WTC11 (cell line): ENCODE measurements at regions not wholly inside any gene's neighbourhood (a gene's known extent, or its start where the extent isn't known, plus 50 kb on each side); places are given as distances from the start of the nearest gene placed in this dataset.

Source experiments
- ATF2 ChIP-seq: sonication (generic); formaldehyde crosslinking; IDR thresholded peaks from 2 replicates; pipeline ENCODE4 v1.8.1; 2022; ENCODE audit warnings: low read depth, missing genetic modification reagents, borderline replicate concordance
- ATF3 ChIP-seq: sonication (generic); formaldehyde crosslinking; conservative IDR thresholded peaks from 2 replicates; pipeline ENCODE4 v1.8.1; 2022; ENCODE audit warnings: mild to moderate bottlenecking, missing genetic modification reagents
- ELF4 ChIP-seq: sonication (generic); formaldehyde crosslinking; IDR thresholded peaks from 2 replicates; pipeline ENCODE4 v1.8.1; 2022; ENCODE audit warnings: low read depth, mild to moderate bottlenecking, moderate library complexity, missing genetic modification reagents
- EMX1 ChIP-seq: fragments of 250-450 bp; sonication (Bioruptor Pico); IDR thresholded peaks from 2 replicates; pipeline ENCODE4 v1.8.0; 2021; ENCODE audit warnings: mild to moderate bottlenecking
- JAZF1 ChIP-seq: fragments of 250-450 bp; sonication (Bioruptor Pico); IDR thresholded peaks from 2 replicates; pipeline ENCODE4 v1.9.0; 2021; ENCODE audit warnings: moderate library complexity, mild to moderate bottlenecking, inconsistent platforms
- MLX ChIP-seq: sonication (generic); formaldehyde crosslinking; IDR thresholded peaks from 2 replicates; pipeline ENCODE4 v1.8.1; 2023; ENCODE audit warnings: mild to moderate bottlenecking, missing genetic modification reagents, moderate library complexity
- NR1H2 ChIP-seq: sonication (generic); formaldehyde crosslinking; IDR thresholded peaks from 2 replicates; pipeline ENCODE4 v1.9.0; 2021; ENCODE audit warnings: mild to moderate bottlenecking, moderate library complexity, missing genetic modification reagents
- SMAD3 ChIP-seq: sonication (generic); formaldehyde crosslinking; IDR thresholded peaks from 2 replicates; pipeline ENCODE4 v1.8.0; 2022; ENCODE audit warnings: missing genetic modification reagents, mild to moderate bottlenecking, borderline replicate concordance
- SP1 ChIP-seq: sonication (generic); formaldehyde crosslinking; conservative IDR thresholded peaks from 2 replicates; pipeline ENCODE4 v1.8.1; 2022; ENCODE audit warnings: missing genetic modification reagents
- USF2 ChIP-seq: sonication (generic); formaldehyde crosslinking; IDR thresholded peaks from 2 replicates; pipeline ENCODE4 v1.8.1; 2023; ENCODE audit warnings: mild to moderate bottlenecking, missing genetic modification reagents, moderate library complexity
- TF ChIP-seq, protein P1 (sequence below): fragments of 200-600 bp; IDR thresholded peaks from 2 replicates; pipeline ENCODE4 v1.8.0; 2022; ENCODE audit warnings: antibody characterized with exemption
- TF ChIP-seq, protein P2 (sequence below): sonication (generic); formaldehyde crosslinking; IDR thresholded peaks from 2 replicates; pipeline ENCODE4 v1.8.1; 2023; ENCODE audit warnings: mild to moderate bottlenecking, missing genetic modification reagents, borderline replicate concordance

- TF ChIP-seq, protein P1, sequence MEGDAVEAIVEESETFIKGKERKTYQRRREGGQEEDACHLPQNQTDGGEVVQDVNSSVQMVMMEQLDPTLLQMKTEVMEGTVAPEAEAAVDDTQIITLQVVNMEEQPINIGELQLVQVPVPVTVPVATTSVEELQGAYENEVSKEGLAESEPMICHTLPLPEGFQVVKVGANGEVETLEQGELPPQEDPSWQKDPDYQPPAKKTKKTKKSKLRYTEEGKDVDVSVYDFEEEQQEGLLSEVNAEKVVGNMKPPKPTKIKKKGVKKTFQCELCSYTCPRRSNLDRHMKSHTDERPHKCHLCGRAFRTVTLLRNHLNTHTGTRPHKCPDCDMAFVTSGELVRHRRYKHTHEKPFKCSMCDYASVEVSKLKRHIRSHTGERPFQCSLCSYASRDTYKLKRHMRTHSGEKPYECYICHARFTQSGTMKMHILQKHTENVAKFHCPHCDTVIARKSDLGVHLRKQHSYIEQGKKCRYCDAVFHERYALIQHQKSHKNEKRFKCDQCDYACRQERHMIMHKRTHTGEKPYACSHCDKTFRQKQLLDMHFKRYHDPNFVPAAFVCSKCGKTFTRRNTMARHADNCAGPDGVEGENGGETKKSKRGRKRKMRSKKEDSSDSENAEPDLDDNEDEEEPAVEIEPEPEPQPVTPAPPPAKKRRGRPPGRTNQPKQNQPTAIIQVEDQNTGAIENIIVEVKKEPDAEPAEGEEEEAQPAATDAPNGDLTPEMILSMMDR = no peak
- TF ChIP-seq JAZF1 (CRISPR knock-in tag) (no peak), MLX (no peak), ATF3 (CRISPR knock-in tag) (no peak), ATF2 (CRISPR knock-in tag) (no peak), SP1 (CRISPR knock-in tag) (no peak), ELF4 (CRISPR knock-in tag) (no peak), USF2 (CRISPR knock-in tag) (no peak), NR1H2 (CRISPR knock-in tag) (no peak), EMX1 (CRISPR knock-in tag) (no peak), SMAD3 (CRISPR knock-in tag) (no peak)
- TF ChIP-seq, protein P2, sequence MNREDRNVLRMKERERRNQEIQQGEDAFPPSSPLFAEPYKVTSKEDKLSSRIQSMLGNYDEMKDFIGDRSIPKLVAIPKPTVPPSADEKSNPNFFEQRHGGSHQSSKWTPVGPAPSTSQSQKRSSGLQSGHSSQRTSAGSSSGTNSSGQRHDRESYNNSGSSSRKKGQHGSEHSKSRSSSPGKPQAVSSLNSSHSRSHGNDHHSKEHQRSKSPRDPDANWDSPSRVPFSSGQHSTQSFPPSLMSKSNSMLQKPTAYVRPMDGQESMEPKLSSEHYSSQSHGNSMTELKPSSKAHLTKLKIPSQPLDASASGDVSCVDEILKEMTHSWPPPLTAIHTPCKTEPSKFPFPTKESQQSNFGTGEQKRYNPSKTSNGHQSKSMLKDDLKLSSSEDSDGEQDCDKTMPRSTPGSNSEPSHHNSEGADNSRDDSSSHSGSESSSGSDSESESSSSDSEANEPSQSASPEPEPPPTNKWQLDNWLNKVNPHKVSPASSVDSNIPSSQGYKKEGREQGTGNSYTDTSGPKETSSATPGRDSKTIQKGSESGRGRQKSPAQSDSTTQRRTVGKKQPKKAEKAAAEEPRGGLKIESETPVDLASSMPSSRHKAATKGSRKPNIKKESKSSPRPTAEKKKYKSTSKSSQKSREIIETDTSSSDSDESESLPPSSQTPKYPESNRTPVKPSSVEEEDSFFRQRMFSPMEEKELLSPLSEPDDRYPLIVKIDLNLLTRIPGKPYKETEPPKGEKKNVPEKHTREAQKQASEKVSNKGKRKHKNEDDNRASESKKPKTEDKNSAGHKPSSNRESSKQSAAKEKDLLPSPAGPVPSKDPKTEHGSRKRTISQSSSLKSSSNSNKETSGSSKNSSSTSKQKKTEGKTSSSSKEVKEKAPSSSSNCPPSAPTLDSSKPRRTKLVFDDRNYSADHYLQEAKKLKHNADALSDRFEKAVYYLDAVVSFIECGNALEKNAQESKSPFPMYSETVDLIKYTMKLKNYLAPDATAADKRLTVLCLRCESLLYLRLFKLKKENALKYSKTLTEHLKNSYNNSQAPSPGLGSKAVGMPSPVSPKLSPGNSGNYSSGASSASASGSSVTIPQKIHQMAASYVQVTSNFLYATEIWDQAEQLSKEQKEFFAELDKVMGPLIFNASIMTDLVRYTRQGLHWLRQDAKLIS (CRISPR knock-in tag) = no peak
These were observed 261.1 kb upstream of the ZEB2 start for GRCh38 chr2:144780983-144781382.
